HepG2 (cell line): ENCODE measurements at regions not wholly inside any gene's neighbourhood (a gene's known extent, or its start where the extent isn't known, plus 50 kb on each side); places are given as distances from the start of the nearest gene placed in this dataset.
A peak's percentile ranks its signal among the peaks of the same experiment; 100 is the strongest.

Experiments
- ADNP ChIP-seq: sonication (generic); formaldehyde crosslinking; IDR thresholded peaks from 2 replicates; pipeline ENCODE4 v1.4.0; 2020; ENCODE audit warnings: missing genetic modification reagents
- FOXO1 ChIP-seq: sonication (generic); formaldehyde crosslinking; IDR thresholded peaks from 2 replicates; pipeline ENCODE4 v1.4.0; 2020; ENCODE audit warnings: missing genetic modification reagents
- HDAC6 ChIP-seq: fragments of 200-600 bp; sonication (generic); IDR thresholded peaks from 2 replicates; pipeline ENCODE4 v1.7.0; 2017; ENCODE audit warnings: mild to moderate bottlenecking, antibody characterized with exemption, low read length, low read depth
- HNRNPL ChIP-seq: fragments of 200-400 bp; formaldehyde crosslinking; IDR thresholded peaks from 2 replicates; pipeline ENCODE4 v1.6.1; 2017; ENCODE audit warnings: mild to moderate bottlenecking, low read depth, low read length
- JUN ChIP-seq: sonication (generic); formaldehyde crosslinking; IDR thresholded peaks from 2 replicates; pipeline ENCODE4 v1.4.0; 2020; ENCODE audit warnings: mild to moderate bottlenecking, missing genetic modification reagents
- MATR3 ChIP-seq: sonication (generic); formaldehyde crosslinking; IDR thresholded peaks from 2 replicates; pipeline ENCODE4 v1.4.0; 2020; ENCODE audit warnings: missing genetic modification reagents
- NFATC3 ChIP-seq: sonication (generic); formaldehyde crosslinking; IDR thresholded peaks from 2 replicates; pipeline ENCODE4 v1.5.1; 2020; ENCODE audit warnings: mild to moderate bottlenecking, missing genetic modification reagents
- NR2F1 ChIP-seq, 2 experiments: fragments of 450-650 bp in 1 of 2; formaldehyde crosslinking in 1 of 2; IDR thresholded peaks; 2 replicates each; pipeline versions ENCODE4 v1.5.0 to v1.6.1; 2016 to 2020; ENCODE audit warnings: mild to moderate bottlenecking in 1 of 2, missing compliant biosample characterization in 1 of 2, missing genetic modification reagents in 1 of 2, moderate library complexity in 1 of 2
- ONECUT2 ChIP-seq: sonication (generic); formaldehyde crosslinking; IDR thresholded peaks from 2 replicates; pipeline ENCODE4 v1.4.0; 2020; ENCODE audit warnings: missing genetic modification reagents
- POGK ChIP-seq: sonication (generic); formaldehyde crosslinking; conservative IDR thresholded peaks from 2 replicates; pipeline ENCODE4 v1.8.0; 2022; ENCODE audit warnings: mild to moderate bottlenecking, moderate library complexity, missing genetic modification reagents
- SMYD3 ChIP-seq: sonication (generic); formaldehyde crosslinking; IDR thresholded peaks from 2 replicates; pipeline ENCODE4 v1.8.1; 2023; ENCODE audit warnings: mild to moderate bottlenecking, missing genetic modification reagents
- SOX6 ChIP-seq, 2 experiments: fragments of 450-650 bp in 1 of 2; sonication (generic) in 1 of 2; formaldehyde crosslinking in 1 of 2; IDR thresholded peaks; 2 replicates each; pipeline versions ENCODE4 v1.4.0 to v1.6.1; 2017 to 2020; ENCODE audit warnings: antibody characterized with exemption in 1 of 2, mild to moderate bottlenecking in 1 of 2, missing genetic modification reagents in 1 of 2
- ZNF124 ChIP-seq: sonication (generic); formaldehyde crosslinking; IDR thresholded peaks from 2 replicates; pipeline ENCODE4 v1.4.0; 2020; ENCODE audit warnings: missing genetic modification reagents
- ZNF207 ChIP-seq: fragments of 450-650 bp; IDR thresholded peaks from 2 replicates; pipeline ENCODE4 v1.6.1; 2016; ENCODE audit warnings: antibody characterized with exemption, borderline replicate concordance
- ZNF292 ChIP-seq: sonication (generic); formaldehyde crosslinking; IDR thresholded peaks from 2 replicates; pipeline ENCODE4 v1.8.1; 2022; ENCODE audit warnings: mild to moderate bottlenecking, low read depth, missing genetic modification reagents, borderline replicate concordance
- ZNF430 ChIP-seq: sonication (generic); formaldehyde crosslinking; IDR thresholded peaks from 2 replicates; pipeline ENCODE4 v1.9.0; 2021; ENCODE audit warnings: mild to moderate bottlenecking, missing genetic modification reagents
- ZNF543 ChIP-seq: sonication (generic); formaldehyde crosslinking; IDR thresholded peaks from 2 replicates; pipeline ENCODE4 v1.4.0; 2020; ENCODE audit warnings: mild to moderate bottlenecking, missing genetic modification reagents
- ZSCAN5A ChIP-seq: sonication (generic); formaldehyde crosslinking; IDR thresholded peaks from 2 replicates; pipeline ENCODE4 v1.8.0; 2022; ENCODE audit warnings: mild to moderate bottlenecking, missing genetic modification reagents, borderline replicate concordance
- TF ChIP-seq, protein P1 (sequence below): sonication (generic); formaldehyde crosslinking; IDR thresholded peaks from 2 replicates; pipeline ENCODE4 v1.5.1; 2020; ENCODE audit warnings: missing genetic modification reagents, mild to moderate bottlenecking, borderline replicate concordance
- TF ChIP-seq, protein P2 (sequence below): IDR thresholded peaks from 2 replicates; pipeline ENCODE4 v1.6.1; 2012; ENCODE audit warnings: low read depth, low read length, improper control_type of control experiment
- TF ChIP-seq, protein P3 (sequence below): sonication (generic); formaldehyde crosslinking; IDR thresholded peaks from 2 replicates; pipeline ENCODE4 v1.8.0; 2022; ENCODE audit warnings: missing genetic modification reagents, mild to moderate bottlenecking, borderline replicate concordance

DNA sequence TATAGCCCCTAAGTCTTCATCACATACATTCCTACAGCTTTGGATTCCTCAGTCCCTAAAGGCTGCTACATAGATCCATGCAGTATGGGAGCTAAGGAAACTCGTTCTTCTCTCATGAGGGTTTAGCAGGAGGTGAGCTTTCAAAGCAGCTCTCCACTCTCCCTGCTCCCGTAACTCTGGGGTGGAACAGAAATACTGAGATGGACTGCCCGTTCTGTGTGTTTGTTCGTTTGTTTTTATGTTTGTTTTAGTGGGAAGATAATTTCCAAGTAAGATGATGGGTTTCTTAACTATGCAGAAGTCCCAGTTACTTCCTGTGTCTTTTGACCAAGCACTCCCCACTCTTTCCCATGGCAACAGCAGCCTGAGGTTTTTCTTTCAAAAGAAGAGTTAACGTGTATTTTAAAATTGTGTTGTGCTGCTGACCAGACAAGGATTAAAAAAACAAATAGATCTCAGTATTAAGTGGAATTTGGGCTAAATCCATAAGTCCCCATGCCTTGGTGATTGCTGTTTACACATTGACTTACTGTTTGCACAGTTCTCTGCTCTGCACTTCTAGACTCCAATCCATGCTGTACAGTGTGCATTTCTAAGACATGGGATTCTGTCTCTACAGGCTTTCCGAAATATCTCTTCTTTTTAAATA, 156.4 kb upstream of the SH3BP4 start (continued):
- TF ChIP-seq, protein P1, sequence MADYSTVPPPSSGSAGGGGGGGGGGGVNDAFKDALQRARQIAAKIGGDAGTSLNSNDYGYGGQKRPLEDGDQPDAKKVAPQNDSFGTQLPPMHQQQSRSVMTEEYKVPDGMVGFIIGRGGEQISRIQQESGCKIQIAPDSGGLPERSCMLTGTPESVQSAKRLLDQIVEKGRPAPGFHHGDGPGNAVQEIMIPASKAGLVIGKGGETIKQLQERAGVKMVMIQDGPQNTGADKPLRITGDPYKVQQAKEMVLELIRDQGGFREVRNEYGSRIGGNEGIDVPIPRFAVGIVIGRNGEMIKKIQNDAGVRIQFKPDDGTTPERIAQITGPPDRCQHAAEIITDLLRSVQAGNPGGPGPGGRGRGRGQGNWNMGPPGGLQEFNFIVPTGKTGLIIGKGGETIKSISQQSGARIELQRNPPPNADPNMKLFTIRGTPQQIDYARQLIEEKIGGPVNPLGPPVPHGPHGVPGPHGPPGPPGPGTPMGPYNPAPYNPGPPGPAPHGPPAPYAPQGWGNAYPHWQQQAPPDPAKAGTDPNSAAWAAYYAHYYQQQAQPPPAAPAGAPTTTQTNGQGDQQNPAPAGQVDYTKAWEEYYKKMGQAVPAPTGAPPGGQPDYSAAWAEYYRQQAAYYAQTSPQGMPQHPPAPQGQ (CRISPR knock-in tag), result no peak
- TF ChIP-seq ONECUT2 (CRISPR knock-in tag), result 0 out of 2 replicates have a peak, but pooled peaks have one; percentile 25
- TF ChIP-seq MATR3 (CRISPR knock-in tag), result no peak
- peak; percentile 77; the same call in 1 of the 2 replicates for TF ChIP-seq ZNF292 (CRISPR knock-in tag)
- no peak for TF ChIP-seq HDAC6
- 0 out of 2 replicates have a peak, but pooled peaks have one; percentile 7 for TF ChIP-seq ZNF124
- no peak for TF ChIP-seq NR2F1 (CRISPR knock-in tag; IDR thresholded peaks at IDR 0.05)
- TF ChIP-seq, protein P2, sequence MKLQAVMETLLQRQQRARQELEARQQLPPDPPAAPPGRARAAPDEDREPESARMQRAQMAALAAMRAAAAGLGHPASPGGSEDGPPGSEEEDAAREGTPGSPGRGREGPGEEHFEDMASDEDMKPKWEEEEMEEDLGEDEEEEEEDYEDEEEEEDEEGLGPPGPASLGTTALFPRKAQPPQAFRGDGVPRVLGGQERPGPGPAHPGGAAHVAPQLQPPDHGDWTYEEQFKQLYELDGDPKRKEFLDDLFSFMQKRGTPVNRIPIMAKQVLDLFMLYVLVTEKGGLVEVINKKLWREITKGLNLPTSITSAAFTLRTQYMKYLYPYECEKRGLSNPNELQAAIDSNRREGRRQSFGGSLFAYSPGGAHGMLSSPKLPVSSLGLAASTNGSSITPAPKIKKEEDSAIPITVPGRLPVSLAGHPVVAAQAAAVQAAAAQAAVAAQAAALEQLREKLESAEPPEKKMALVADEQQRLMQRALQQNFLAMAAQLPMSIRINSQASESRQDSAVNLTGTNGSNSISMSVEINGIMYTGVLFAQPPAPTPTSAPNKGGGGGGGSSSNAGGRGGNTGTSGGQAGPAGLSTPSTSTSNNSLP, result peak; percentile 62; the same call in 1 of the 2 replicates
- no peak for TF ChIP-seq ZNF430
- no peak for TF ChIP-seq ADNP
- TF ChIP-seq JUN (CRISPR knock-in tag), result no peak; the same call in 1 of the 2 replicates
- peak; percentile 78 for TF ChIP-seq FOXO1
- TF ChIP-seq NFATC3 (CRISPR knock-in tag), result no peak
- TF ChIP-seq POGK (CRISPR knock-in tag), result 0 out of 2 replicates have a peak, but pooled peaks have one; percentile 29
- no peak; the same call in 1 of the 2 replicates for TF ChIP-seq ZSCAN5A
- TF ChIP-seq ZNF207, result no peak
- 0 out of 2 replicates have a peak, but pooled peaks have one; percentile 19 for TF ChIP-seq ZNF543 (CRISPR knock-in tag)
- TF ChIP-seq SMYD3 (CRISPR knock-in tag), result no peak
- TF ChIP-seq HNRNPL, result no peak
- TF ChIP-seq, protein P3, sequence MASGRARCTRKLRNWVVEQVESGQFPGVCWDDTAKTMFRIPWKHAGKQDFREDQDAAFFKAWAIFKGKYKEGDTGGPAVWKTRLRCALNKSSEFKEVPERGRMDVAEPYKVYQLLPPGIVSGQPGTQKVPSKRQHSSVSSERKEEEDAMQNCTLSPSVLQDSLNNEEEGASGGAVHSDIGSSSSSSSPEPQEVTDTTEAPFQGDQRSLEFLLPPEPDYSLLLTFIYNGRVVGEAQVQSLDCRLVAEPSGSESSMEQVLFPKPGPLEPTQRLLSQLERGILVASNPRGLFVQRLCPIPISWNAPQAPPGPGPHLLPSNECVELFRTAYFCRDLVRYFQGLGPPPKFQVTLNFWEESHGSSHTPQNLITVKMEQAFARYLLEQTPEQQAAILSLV, result no peak
- no peak for TF ChIP-seq SOX6 (IDR thresholded peaks at IDR 0.05)
- 0 out of 2 replicates have a peak, but pooled peaks have one; percentile 33 for TF ChIP-seq SOX6 (CRISPR knock-in tag; IDR thresholded peaks at IDR 0.05)
